ENCODE measurements at regions not wholly inside any gene's neighbourhood (a gene's known extent, or its start where the extent isn't known, plus 50 kb on each side); places are given as distances from the start of the nearest gene placed in this dataset.

GRCh38 chr6:138032571-138032970, 74.6 kb downstream of the PERP start:
- no peaks in the 10 kb centered on the region for H3K36me3 ChIP-seq (ENCODE audit: insufficient read depth, low read length)

GRCh38 chr6:138034229-138034628, 73.0 kb downstream of the PERP start:
- Histone ChIP-seq H3K36me3 (ENCODE audit: insufficient read depth, low read length) (no peaks in the 10 kb centered on the region), H3K79me2 (replicated peaks; ENCODE audit: insufficient read depth, low read length) (no peaks in the 10 kb centered on the region), H3K27ac (ENCODE audit: low read length) (no peak overlapping the region), H3F3A (ENCODE audit: insufficient read depth, low read length, poor library complexity, severe bottlenecking) (no peaks in the 10 kb centered on the region), H2AFZ (ENCODE audit: low read depth, low read length) (no peak overlapping the region), H3K9ac (ENCODE audit: low read length) (no peak overlapping the region), H3K9me2 (ENCODE audit: insufficient read depth, low read length) (no peaks in the 10 kb centered on the region), H3K9me3 (ENCODE audit: low read length) (no peaks in the 10 kb centered on the region), H3K27me3 (ENCODE audit: insufficient read depth, low read depth, low read length) (no peaks in the 10 kb centered on the region), H3K4me3 (ENCODE audit: low read length) (no peak overlapping the region), H3K4me2 (ENCODE audit: low read length) (no peak overlapping the region), H4K20me1 (ENCODE audit: insufficient read depth) (no peaks in the 10 kb centered on the region)
- TF ChIP-seq REST (IDR thresholded peaks at IDR 0.05; ENCODE audit: borderline replicate concordance) = no peak
- TF ChIP-seq EZH2 (IDR thresholded peaks at IDR 0.05; ENCODE audit: borderline replicate concordance, insufficient read depth, low read length, poor library complexity, severe bottlenecking) = no peak
- TF ChIP-seq EP300 (conservative IDR thresholded peaks at IDR 0.05; ENCODE audit: poor library complexity, severe bottlenecking) = no peak
- no peak for TF ChIP-seq RAD21 (conservative IDR thresholded peaks at IDR 0.05)
- TF ChIP-seq MXI1 (conservative IDR thresholded peaks at IDR 0.05; ENCODE audit: poor library complexity, severe bottlenecking) = no peak
- TF ChIP-seq SMC3 (conservative IDR thresholded peaks at IDR 0.05; ENCODE audit: poor library complexity) = no peak
- TF ChIP-seq POLR2AphosphoS5 (IDR thresholded peaks at IDR 0.05) = no peak

More at GRCh38 chr6:138032571-138032970, 74.6 kb downstream of the PERP start:
- Histone ChIP-seq H3K9me2 (ENCODE audit: insufficient read depth, low read length) (no peaks in the 10 kb centered on the region), H3K27ac (ENCODE audit: low read length) (no peak overlapping the region), H3K79me2 (replicated peaks; ENCODE audit: insufficient read depth, low read length) (no peaks in the 10 kb centered on the region), H3K27me3 (ENCODE audit: insufficient read depth, low read depth, low read length) (no peaks in the 10 kb centered on the region), H3F3A (ENCODE audit: insufficient read depth, low read length, poor library complexity, severe bottlenecking) (no peaks in the 10 kb centered on the region), H3K9ac (ENCODE audit: low read length) (no peak overlapping the region), H4K20me1 (ENCODE audit: insufficient read depth) (no peaks in the 10 kb centered on the region), H3K9me3 (ENCODE audit: low read length) (no peaks in the 10 kb centered on the region), H3K4me3 (ENCODE audit: low read length) (no peak overlapping the region), H3K4me2 (ENCODE audit: low read length) (no peak overlapping the region), H2AFZ (ENCODE audit: low read depth, low read length) (no peak overlapping the region)
- no peak for TF ChIP-seq EZH2 (IDR thresholded peaks at IDR 0.05; ENCODE audit: borderline replicate concordance, insufficient read depth, low read length, poor library complexity, severe bottlenecking)
- TF ChIP-seq REST (IDR thresholded peaks at IDR 0.05; ENCODE audit: borderline replicate concordance) = no peak
- no peak for TF ChIP-seq SMC3 (conservative IDR thresholded peaks at IDR 0.05; ENCODE audit: poor library complexity)
- no peak for TF ChIP-seq RAD21 (conservative IDR thresholded peaks at IDR 0.05)
- no peak for TF ChIP-seq EP300 (conservative IDR thresholded peaks at IDR 0.05; ENCODE audit: poor library complexity, severe bottlenecking)
- no peak for TF ChIP-seq CTCF (IDR thresholded peaks at IDR 0.05; ENCODE audit: poor library complexity, severe bottlenecking)
- no peak for TF ChIP-seq POLR2AphosphoS5 (IDR thresholded peaks at IDR 0.05)
- no peak for TF ChIP-seq TAF1 (IDR thresholded peaks at IDR 0.05; ENCODE audit: low read depth)
- TF ChIP-seq MXI1 (conservative IDR thresholded peaks at IDR 0.05; ENCODE audit: poor library complexity, severe bottlenecking) = no peak

Measured in neural cell (in vitro differentiated cells).